HL-60 (cell line): ENCODE measurements at regions not wholly inside any gene's neighbourhood (a gene's known extent, or its start where the extent isn't known, plus 50 kb on each side); places are given as distances from the start of the nearest gene placed in this dataset.

Experiments
- POLR2AphosphoS5 ChIP-seq: IDR thresholded peaks from 2 replicates; pipeline ENCODE4 v1.6.1; 2012; ENCODE audit warnings: low read depth
- SPI1 ChIP-seq: IDR thresholded peaks from 2 replicates; pipeline ENCODE4 v1.6.1; 2012; ENCODE audit warnings: low read depth, mild to moderate bottlenecking, borderline replicate concordance
- TF ChIP-seq, protein P1 (sequence below): IDR thresholded peaks from one replicate; pipeline ENCODE4 v1.5.1; 2011; ENCODE audit warnings: low read length, control low read depth, inconsistent platforms; ENCODE audit not compliant: insufficient read depth
- TF ChIP-seq, protein P2 (sequence below): IDR thresholded peaks from 2 replicates; pipeline ENCODE4 v1.6.1; 2012; ENCODE audit warnings: low read depth; ENCODE audit not compliant: insufficient replicate concordance

DNA sequence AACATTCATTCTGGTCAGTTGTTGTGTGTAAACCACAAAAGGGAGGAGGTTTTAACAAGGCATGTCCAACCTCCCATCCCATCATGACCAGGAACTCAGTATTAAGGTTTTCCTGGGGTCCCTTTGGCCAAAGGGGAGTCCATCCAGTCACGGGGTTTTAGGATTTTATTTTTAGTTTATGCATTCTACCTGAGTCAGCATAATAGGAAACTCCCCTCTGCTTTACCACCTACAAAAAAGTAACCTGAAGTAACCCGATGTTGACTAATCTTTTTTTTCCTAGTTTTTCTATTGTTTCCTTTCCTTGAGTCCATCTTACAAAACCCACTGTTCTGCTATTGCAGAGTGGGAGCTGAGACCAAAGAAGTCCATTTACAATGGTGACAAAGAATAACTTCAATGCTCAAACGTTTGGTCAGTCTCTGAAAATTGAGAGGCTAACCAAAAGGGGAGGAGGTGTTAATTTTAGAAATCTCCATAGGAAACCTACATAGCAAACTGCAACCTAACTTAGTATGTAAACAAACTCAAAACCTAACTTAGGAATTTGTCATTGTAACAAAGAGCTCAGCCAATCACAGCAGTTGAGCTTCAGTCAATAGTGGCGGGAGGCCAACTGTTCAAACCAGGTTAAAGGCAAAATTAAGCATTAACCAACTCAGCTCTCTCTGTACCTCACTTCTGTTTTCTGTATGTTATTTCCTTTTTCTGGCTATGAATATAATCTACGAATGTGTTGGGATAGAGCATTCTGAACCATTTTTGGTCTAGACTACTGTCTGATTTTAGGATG is 1954.1 kb downstream of the PCDH9 start:
- TF ChIP-seq POLR2AphosphoS5: no peak
- TF ChIP-seq, protein P1, sequence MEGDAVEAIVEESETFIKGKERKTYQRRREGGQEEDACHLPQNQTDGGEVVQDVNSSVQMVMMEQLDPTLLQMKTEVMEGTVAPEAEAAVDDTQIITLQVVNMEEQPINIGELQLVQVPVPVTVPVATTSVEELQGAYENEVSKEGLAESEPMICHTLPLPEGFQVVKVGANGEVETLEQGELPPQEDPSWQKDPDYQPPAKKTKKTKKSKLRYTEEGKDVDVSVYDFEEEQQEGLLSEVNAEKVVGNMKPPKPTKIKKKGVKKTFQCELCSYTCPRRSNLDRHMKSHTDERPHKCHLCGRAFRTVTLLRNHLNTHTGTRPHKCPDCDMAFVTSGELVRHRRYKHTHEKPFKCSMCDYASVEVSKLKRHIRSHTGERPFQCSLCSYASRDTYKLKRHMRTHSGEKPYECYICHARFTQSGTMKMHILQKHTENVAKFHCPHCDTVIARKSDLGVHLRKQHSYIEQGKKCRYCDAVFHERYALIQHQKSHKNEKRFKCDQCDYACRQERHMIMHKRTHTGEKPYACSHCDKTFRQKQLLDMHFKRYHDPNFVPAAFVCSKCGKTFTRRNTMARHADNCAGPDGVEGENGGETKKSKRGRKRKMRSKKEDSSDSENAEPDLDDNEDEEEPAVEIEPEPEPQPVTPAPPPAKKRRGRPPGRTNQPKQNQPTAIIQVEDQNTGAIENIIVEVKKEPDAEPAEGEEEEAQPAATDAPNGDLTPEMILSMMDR: no peak
- TF ChIP-seq SPI1: no peak
- TF ChIP-seq, protein P2, sequence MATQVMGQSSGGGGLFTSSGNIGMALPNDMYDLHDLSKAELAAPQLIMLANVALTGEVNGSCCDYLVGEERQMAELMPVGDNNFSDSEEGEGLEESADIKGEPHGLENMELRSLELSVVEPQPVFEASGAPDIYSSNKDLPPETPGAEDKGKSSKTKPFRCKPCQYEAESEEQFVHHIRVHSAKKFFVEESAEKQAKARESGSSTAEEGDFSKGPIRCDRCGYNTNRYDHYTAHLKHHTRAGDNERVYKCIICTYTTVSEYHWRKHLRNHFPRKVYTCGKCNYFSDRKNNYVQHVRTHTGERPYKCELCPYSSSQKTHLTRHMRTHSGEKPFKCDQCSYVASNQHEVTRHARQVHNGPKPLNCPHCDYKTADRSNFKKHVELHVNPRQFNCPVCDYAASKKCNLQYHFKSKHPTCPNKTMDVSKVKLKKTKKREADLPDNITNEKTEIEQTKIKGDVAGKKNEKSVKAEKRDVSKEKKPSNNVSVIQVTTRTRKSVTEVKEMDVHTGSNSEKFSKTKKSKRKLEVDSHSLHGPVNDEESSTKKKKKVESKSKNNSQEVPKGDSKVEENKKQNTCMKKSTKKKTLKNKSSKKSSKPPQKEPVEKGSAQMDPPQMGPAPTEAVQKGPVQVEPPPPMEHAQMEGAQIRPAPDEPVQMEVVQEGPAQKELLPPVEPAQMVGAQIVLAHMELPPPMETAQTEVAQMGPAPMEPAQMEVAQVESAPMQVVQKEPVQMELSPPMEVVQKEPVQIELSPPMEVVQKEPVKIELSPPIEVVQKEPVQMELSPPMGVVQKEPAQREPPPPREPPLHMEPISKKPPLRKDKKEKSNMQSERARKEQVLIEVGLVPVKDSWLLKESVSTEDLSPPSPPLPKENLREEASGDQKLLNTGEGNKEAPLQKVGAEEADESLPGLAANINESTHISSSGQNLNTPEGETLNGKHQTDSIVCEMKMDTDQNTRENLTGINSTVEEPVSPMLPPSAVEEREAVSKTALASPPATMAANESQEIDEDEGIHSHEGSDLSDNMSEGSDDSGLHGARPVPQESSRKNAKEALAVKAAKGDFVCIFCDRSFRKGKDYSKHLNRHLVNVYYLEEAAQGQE: no peak
